Fibroblast of skin of left quadriceps (primary cell): ENCODE measurements at regions not wholly inside any gene's neighbourhood (a gene's known extent, or its start where the extent isn't known, plus 50 kb on each side); places are given as distances from the start of the nearest gene placed in this dataset.

Experiments used
- DNase-seq, 2 experiments: peaks; one replicate each; pipeline ENCODE4 v3.0.0-alpha.2; 2013; ENCODE audit warnings: low read depth in 2 of 2

GRCh38 chr11:93963072-93963471 lies 58.1 kb upstream of the HEPHL1 start:
- no peak for DNase-seq

GRCh38 chr11:93967258-93967657 lies 53.9 kb upstream of the HEPHL1 start:
- no peak for DNase-seq

GRCh38 chr11:93967944-93968343 lies 53.2 kb upstream of the HEPHL1 start:
- no peak for DNase-seq

- no peak for DNase-seq
Measured at GRCh38 chr11:93969925-93970922, 50.9 kb upstream of the HEPHL1 start.
